Neuron (in vitro differentiated cells): ENCODE measurements at regions not wholly inside any gene's neighbourhood (a gene's known extent, or its start where the extent isn't known, plus 50 kb on each side); places are given as distances from the start of the nearest gene placed in this dataset.

Source experiments
- H2AFZ ChIP-seq: one replicate; pipeline ENCODE4 v1.6.1; 2013; ENCODE audit warnings: low read depth, mild to moderate bottlenecking, inconsistent platforms, low read length, moderate library complexity
- H3K27me3 ChIP-seq: one replicate; pipeline ENCODE4 v1.6.1; 2013; ENCODE audit warnings: low read length; ENCODE audit not compliant: insufficient read depth
- H3K36me3 ChIP-seq: one replicate; pipeline ENCODE4 v1.6.1; 2013; ENCODE audit warnings: low read length; ENCODE audit not compliant: insufficient read depth
- H3K4me1 ChIP-seq: one replicate; pipeline ENCODE4 v1.6.1; 2013; ENCODE audit warnings: low read length; ENCODE audit not compliant: insufficient read depth
- H3K4me3 ChIP-seq: 2 replicates; pipeline ENCODE4 v1.5.1; 2013; ENCODE audit warnings: mild to moderate bottlenecking, low read length, moderate library complexity
- H3K9me3 ChIP-seq: one replicate; pipeline ENCODE4 v1.6.1; 2013; ENCODE audit warnings: low read length

DNA sequence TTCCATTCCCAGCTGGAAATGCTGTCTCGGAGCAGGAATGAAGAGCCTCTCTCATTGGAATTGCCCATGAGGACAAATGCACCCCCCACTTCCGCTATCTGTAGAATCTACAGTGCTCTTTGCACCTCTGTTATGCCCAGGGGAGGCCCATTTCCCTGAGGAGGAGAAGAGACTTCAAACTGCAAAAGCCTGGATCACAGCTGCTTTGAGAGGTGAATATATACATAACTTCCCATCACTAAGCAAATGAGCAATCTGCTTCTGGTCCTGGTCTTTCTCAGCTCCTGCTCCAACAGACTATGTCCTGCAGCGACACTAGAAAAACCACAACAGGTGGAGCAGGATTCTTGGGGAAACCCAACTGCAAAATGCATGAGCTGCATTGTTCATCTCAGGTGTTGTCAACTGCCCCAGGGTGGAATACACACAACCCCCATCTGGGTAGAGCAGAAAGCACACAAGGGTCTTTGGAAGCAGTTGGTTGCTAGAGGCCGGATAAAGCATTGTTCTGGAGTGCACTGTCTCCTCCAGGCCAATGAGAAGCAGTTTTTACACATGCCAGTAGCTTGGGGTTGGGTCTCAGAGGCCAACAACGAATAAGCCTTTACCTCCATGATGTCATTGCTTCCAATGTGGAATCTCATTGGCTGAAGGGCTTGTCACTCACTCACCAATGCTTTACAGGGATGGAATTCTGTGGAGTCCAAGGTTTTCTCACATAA, 67.7 kb upstream of the RAB4A start:
- Histone ChIP-seq H3K36me3 (no peaks in the 10 kb centered on the region), H3K9me3 (no peaks in the 10 kb centered on the region), H3K4me1 (peaks cover 4% of the 10 kb centered on the region), H3K4me3 (no peak overlapping the region), H3K27me3 (no peaks in the 10 kb centered on the region), H2AFZ (no peak overlapping the region)

DNA sequence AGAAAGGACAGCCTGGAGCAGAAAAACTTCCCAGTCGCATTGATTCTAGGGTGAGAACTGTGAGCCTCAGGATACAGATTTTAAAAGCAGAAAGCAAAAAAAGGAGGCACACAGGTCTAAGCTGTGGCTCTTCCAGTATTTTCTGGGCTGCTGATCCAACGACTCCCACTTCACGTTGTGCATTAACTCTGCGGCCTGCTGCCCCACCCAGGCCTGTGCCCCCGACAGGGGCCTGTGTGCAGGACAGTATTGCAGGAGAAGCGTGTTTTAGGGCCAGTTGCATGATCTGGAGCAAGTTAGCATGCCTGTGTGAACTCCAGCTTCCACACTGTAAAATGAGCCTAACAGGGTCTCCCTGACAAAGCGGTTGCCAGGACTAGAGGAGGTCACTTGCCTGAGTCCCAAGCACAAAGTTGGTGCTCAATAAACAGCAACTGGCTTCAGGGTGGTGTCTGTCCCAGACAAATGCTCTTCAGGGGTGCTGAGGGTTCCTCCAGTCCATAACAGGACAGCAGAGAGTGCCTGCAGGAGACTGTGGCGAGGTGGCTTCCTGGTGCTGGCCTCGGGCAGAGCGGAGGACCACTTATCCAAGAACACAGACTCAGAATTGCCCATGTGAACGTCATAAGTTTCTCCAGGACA, 66.8 kb upstream of the RAB4A start:
- no peaks in the 10 kb centered on the region for H3K36me3 ChIP-seq
- H3K4me1 ChIP-seq: peaks cover 4% of the 10 kb centered on the region
- H2AFZ ChIP-seq: no peak overlapping the region
- H3K4me3 ChIP-seq: no peak overlapping the region
- no peaks in the 10 kb centered on the region for H3K27me3 ChIP-seq
- H3K9me3 ChIP-seq: no peaks in the 10 kb centered on the region

DNA sequence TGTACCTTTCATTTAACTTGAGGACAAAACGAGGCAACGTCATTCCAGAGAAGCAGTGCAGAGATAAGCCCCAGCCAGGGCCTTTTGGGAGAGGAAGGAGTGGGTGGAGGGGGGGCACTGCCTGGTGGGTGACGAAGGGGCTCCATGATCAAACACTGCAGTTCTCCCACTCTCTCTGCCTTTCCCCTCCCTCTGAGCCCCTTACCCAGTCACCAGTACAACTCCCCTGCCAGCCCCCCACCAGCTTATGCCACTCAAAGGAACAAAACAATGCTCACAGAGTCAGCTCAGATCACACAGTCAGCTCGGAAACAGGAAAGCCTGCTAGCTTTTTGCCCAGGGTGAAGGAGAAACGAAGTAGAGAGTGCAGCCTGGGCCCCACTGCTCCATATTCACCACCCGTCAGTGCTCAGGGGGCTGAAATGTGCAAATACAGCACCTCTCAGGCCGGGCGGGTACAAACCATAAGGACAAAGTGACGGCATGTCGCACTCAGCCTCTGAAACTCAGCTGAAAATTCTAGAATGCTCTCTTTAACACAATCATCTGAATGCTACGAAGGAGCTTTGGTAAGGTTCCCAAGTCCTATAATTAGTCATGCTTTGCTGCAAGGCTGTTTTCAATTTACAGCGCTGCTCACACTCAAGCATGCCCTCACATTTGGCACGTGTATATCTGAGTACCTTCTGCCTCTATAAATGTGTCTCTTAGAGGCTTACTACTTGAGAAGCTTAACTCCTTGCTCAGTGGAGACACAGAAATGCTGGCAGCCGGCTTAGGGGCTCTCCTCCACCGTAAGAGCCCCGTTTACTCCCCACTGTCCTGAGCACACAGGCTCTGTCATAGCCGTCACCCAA, 65.8 kb upstream of the RAB4A start:
- no peaks in the 10 kb centered on the region for H3K9me3 ChIP-seq
- peaks cover 4% of the 10 kb centered on the region for H3K4me1 ChIP-seq
- no peak overlapping the region for H2AFZ ChIP-seq
- H3K27me3 ChIP-seq: no peaks in the 10 kb centered on the region
- H3K4me3 ChIP-seq: no peak overlapping the region
- no peaks in the 10 kb centered on the region for H3K36me3 ChIP-seq

DNA sequence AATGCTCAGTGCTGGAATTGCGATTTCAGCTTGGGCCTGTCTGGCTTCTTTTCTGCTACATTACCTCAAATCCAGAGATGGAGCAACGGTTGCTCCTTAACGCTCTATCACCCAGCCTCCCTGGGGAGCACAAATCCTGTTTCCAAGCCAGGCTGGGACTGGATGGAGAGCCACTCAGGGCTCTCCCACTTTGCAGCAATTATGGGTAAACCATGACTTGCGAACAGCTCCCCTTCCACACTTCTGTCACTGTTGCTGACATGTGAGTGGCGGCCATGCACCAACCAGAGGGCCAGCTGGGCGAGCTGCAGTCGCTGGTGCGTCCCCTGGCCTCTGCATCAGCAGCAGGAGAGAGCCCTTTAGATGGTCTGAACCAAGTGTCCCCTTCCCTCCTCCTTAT, 65.1 kb upstream of the RAB4A start:
- no peak overlapping the region for H2AFZ ChIP-seq
- peaks cover 4% of the 10 kb centered on the region for H3K4me1 ChIP-seq
- H3K9me3 ChIP-seq: no peaks in the 10 kb centered on the region
- H3K27me3 ChIP-seq: no peaks in the 10 kb centered on the region
- H3K36me3 ChIP-seq: no peaks in the 10 kb centered on the region
- H3K4me3 ChIP-seq: no peak overlapping the region

DNA sequence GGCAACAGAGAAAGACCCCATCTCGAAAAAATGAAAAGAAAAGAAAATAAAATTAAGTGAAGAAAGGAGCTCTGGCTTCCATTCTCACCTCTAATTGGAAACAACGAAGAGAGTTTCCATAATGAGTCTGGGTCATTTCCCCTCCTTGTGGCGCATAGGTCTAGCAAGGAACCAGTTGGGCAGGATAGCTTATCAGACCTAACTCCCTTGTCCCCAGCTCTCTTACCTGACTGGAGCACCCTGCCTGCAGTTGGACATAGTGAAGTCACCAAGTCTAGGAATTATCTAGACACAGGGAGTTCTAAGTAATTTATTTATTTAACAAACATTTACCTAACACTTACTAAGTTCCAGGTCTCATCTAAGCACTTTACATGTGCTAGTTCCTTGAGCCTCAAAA, 63.0 kb upstream of the RAB4A start:
- no peak overlapping the region for H3K4me3 ChIP-seq
- no peaks in the 10 kb centered on the region for H3K36me3 ChIP-seq
- H3K4me1 ChIP-seq: peaks cover 4% of the 10 kb centered on the region
- no peaks in the 10 kb centered on the region for H3K9me3 ChIP-seq
- no peak overlapping the region for H2AFZ ChIP-seq
- H3K27me3 ChIP-seq: no peaks in the 10 kb centered on the region

DNA sequence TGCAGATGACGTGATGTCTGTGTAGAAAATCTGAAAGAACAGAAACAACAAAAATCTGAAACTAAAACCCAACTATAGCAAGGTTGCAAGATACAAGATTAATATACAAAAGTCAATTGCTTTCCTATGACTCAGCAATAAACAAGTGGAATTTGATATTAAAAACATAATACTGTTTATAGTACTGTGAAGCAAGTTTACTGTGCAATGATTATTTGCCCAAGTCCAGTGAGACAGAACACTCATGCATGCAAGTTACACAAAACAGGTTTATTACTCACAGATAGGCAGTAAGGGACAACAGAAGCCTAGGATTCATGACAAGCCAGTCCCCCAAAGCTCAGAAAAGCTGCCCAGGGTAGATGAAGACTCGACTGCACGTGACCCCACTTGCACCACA, 62.4 kb upstream of the RAB4A start:
- H3K4me1 ChIP-seq: peaks cover 4% of the 10 kb centered on the region
- H2AFZ ChIP-seq: no peak overlapping the region

DNA sequence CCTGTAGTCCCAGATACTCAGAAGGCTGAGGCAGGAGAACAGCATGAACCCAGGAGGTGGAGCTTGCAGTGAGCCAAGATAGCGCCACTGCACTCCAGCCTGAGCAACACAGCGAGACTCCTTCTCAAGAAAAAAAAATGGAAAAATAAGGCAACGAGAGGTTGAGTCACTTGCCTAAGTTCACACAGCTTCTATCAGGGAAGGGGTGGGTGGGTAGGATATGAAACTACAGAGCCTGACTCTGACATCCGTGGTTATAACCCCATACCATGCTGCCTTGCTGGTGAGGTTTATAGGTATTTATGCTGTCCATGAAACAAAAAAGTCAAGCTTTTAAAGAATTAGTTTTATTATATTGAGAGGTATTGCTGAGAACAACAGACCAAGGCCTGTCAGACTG, 61.5 kb upstream of the RAB4A start:
- peaks cover 4% of the 10 kb centered on the region for H3K4me1 ChIP-seq
- no peaks in the 10 kb centered on the region for H3K9me3 ChIP-seq
- no peaks in the 10 kb centered on the region for H3K27me3 ChIP-seq
- no peak overlapping the region for H3K4me3 ChIP-seq
- no peaks in the 10 kb centered on the region for H3K36me3 ChIP-seq
- H2AFZ ChIP-seq: no peak overlapping the region

More for the DNA sequence above, 62.4 kb upstream of the RAB4A start:
- no peaks in the 10 kb centered on the region for H3K36me3 ChIP-seq
- H3K4me3 ChIP-seq: no peak overlapping the region
- H3K27me3 ChIP-seq: no peaks in the 10 kb centered on the region
- H3K9me3 ChIP-seq: no peaks in the 10 kb centered on the region

DNA sequence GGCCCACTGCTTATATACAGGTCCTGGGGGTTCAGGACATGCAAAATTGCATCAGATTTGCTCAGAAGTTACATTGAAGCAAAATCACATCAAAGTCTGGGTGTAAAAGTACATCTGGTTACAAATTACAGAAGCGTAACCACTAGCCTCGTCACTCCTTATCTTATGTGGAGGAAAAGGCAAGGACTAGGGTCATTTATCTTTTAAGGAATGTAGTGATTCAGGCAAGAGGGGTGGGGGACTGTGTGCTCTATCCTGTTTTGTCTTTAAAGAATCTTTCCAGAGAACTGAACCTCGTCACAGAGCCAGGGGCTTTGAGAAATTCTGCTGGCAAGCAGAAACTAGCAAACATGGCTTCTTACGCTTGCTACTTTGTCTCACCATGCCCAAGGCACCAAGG, 61.1 kb upstream of the RAB4A start:
- H3K4me3 ChIP-seq: no peak overlapping the region
- H2AFZ ChIP-seq: no peak overlapping the region
- H3K4me1 ChIP-seq: peaks cover 4% of the 10 kb centered on the region

DNA sequence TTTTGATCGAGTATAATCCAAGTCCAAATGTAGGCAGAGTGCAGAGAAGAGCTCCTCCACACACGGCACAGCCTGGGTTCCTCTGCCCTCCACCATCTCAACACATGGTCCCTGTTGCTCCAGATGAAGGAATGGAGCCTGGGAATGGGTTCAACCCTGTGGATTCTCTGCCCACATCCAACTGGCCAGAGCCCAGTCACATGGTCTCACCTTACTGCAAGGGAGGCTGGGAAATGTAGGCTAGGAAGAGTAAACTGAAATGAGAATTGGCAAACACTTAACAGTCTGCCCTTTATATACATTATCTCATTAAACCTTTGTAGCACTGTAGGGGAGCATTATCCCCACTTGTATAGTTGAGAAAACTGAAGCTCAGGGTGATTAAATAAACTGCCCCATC, 60.1 kb upstream of the RAB4A start:
- H3K9me3 ChIP-seq: no peaks in the 10 kb centered on the region
- H3K27me3 ChIP-seq: no peaks in the 10 kb centered on the region
- H3K4me1 ChIP-seq: no peaks in the 10 kb centered on the region
- no peaks in the 10 kb centered on the region for H3K36me3 ChIP-seq
- no peak overlapping the region for H2AFZ ChIP-seq
- H3K4me3 ChIP-seq: no peak overlapping the region

More for the DNA sequence above, 61.1 kb upstream of the RAB4A start:
- no peaks in the 10 kb centered on the region for H3K27me3 ChIP-seq
- H3K9me3 ChIP-seq: no peaks in the 10 kb centered on the region
- no peaks in the 10 kb centered on the region for H3K36me3 ChIP-seq

DNA sequence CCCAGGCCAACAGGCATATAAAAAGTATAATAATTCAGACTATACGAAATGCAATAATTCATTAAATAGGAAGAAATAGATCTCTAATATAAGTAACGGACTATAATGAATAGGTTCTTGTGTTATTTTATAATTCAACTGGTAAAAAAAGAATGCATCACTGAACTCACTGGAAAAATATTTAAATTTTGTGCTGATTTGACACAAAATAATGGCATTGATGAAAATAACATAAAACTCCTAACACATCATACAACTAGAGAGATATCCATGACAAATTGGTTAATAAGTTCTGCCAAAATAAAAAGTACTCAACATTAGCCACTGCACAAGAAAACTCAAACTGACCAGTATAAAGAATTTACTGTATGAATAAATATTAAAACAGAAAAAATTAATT, 57.1 kb upstream of the RAB4A start:
- H3K4me3 ChIP-seq: no peak overlapping the region
- no peaks in the 10 kb centered on the region for H3K4me1 ChIP-seq
- H3K27me3 ChIP-seq: peaks cover 2% of the 10 kb centered on the region
- H3K9me3 ChIP-seq: no peaks in the 10 kb centered on the region
- no peaks in the 10 kb centered on the region for H3K36me3 ChIP-seq
- no peak overlapping the region for H2AFZ ChIP-seq

DNA sequence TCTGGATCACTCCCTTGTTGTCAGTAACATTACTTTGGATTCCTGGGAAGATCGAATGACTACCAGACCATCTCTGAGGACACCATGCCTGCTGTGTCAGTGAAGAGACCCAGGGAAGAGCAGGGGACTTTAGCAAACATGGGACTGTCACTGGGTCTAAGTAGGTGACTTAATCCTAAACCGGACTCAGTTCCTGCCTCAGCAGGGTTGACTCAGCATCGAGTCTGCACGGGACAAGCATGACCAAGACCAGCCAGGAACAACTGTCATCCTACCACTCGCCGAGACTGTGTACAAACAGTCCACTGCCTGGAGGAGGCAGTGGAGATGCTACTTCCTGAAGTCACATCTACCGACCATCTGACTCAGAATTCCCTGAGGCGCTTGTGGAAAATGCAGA, 53.2 kb upstream of the RAB4A start:
- Histone ChIP-seq H3K4me1 (no peaks in the 10 kb centered on the region), H3K4me3 (no peak overlapping the region), H3K36me3 (no peaks in the 10 kb centered on the region), H3K9me3 (no peaks in the 10 kb centered on the region), H3K27me3 (peaks cover 2% of the 10 kb centered on the region), H2AFZ (no peak overlapping the region)

DNA sequence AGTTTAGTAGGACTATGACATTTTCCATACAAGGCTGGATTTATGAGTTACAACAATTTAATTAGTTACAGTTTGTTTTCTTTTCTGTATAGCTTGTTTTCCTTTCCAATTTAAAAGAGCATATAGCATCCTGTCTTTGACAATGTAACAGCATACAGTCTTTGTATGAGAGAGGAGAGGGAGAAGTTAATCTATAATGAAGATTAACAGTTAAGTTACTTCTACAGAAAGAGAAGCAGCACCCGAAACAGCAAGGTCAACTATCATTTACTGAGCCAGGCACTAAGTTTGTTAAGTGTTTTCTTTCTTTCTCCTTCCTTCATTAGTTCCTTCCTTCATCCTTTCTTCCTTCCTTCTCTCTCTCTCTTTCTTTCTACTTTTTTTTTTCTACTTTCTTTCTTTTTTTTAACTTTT, 52.3 kb upstream of the RAB4A start:
- no peak overlapping the region for H2AFZ ChIP-seq
- H3K27me3 ChIP-seq: peaks cover 2% of the 10 kb centered on the region
- no peaks in the 10 kb centered on the region for H3K4me1 ChIP-seq
- no peaks in the 10 kb centered on the region for H3K9me3 ChIP-seq
- no peak overlapping the region for H3K4me3 ChIP-seq
- H3K36me3 ChIP-seq: no peaks in the 10 kb centered on the region

DNA sequence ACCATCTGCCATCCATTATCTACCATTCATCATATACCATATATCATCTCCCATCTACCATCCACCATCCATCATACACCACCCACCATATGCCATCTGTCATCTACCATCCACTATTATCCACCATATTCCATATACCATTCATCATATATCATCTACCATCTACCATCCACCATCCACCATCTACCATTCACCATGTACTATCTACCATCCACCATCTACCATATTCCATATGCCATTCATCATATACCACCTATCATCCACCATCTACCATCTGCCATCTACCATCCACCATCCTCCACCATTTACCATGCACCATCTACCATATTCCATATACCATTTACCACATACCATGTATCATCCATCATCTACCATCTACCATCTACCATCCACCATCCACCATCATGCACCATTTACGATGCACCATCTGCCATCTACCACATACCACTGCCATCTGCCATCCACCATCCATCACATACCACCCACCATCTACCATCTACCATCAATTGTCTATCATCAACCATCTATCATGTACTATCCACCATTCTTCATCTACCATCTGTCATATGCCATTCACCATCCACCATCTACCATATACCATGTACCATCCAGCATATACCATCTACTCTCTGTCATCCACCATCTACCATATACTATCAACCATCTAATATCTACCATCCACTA, 50.6 kb upstream of the RAB4A start:
- Histone ChIP-seq H3K27me3 (peaks cover 2% of the 10 kb centered on the region), H3K4me3 (no peak overlapping the region), H2AFZ (no peak overlapping the region), H3K9me3 (no peaks in the 10 kb centered on the region), H3K36me3 (no peaks in the 10 kb centered on the region), H3K4me1 (no peaks in the 10 kb centered on the region)
